ENCODE measurements at regions not wholly inside any gene's neighbourhood (a gene's known extent, or its start where the extent isn't known, plus 50 kb on each side); places are given as distances from the start of the nearest gene placed in this dataset.

GRCh38 chr11:110903378-110903777 is 191.1 kb upstream of the ARHGAP20 start:
- Histone ChIP-seq H3K9ac (ENCODE audit: low read length) (no peak overlapping the region), H3K36me3 (ENCODE audit: low read length) (no peaks in the 10 kb centered on the region), H4K20me1 (ENCODE audit: low read depth, low read length) (no peaks in the 10 kb centered on the region), H3K9me3 (ENCODE audit: insufficient read depth, low read length) (no peaks in the 10 kb centered on the region), H3K27me3 (ENCODE audit: low read length) (no peaks in the 10 kb centered on the region), H2AFZ (ENCODE audit: low read depth, low read length, severe bottlenecking) (no peak overlapping the region), H3K4me2 (ENCODE audit: low read depth, low read length, poor library complexity, severe bottlenecking) (no peak overlapping the region), H3F3A (ENCODE audit: insufficient read depth) (no peaks in the 10 kb centered on the region), H3K4me3 (ENCODE audit: insufficient read depth, low read length, poor library complexity, severe bottlenecking) (no peak overlapping the region), H3K27ac (ENCODE audit: low read depth, low read length) (no peak overlapping the region), H3K9me2 (replicated peaks; ENCODE audit: insufficient read depth, low read length) (no peaks in the 10 kb centered on the region), H3K79me2 (ENCODE audit: insufficient read depth, low read length) (no peaks in the 10 kb centered on the region)
- TF ChIP-seq CTCF (IDR thresholded peaks at IDR 0.05; ENCODE audit: insufficient read depth, low read length, poor library complexity, severe bottlenecking) (no peak), EZH2phosphoT487 (conservative IDR thresholded peaks at IDR 0.05; ENCODE audit: low read length) (no peak)

GRCh38 chr11:110901441-110901840 is 189.2 kb upstream of the ARHGAP20 start:
- no peaks in the 10 kb centered on the region for H3K79me2 ChIP-seq (ENCODE audit: insufficient read depth, low read length)

GRCh38 chr11:110900426-110900825 is 188.2 kb upstream of the ARHGAP20 start:
- H3F3A ChIP-seq (ENCODE audit: insufficient read depth), result no peaks in the 10 kb centered on the region
- no peak overlapping the region for H2AFZ ChIP-seq (ENCODE audit: low read depth, low read length, severe bottlenecking)
- no peaks in the 10 kb centered on the region for H3K79me2 ChIP-seq (ENCODE audit: insufficient read depth, low read length)
- no peaks in the 10 kb centered on the region for H4K20me1 ChIP-seq (ENCODE audit: low read depth, low read length)
- no peak overlapping the region for H3K27ac ChIP-seq (ENCODE audit: low read depth, low read length)
- H3K27me3 ChIP-seq (ENCODE audit: low read length), result no peaks in the 10 kb centered on the region
- H3K36me3 ChIP-seq (ENCODE audit: low read length), result no peaks in the 10 kb centered on the region
- H3K4me2 ChIP-seq (ENCODE audit: low read depth, low read length, poor library complexity, severe bottlenecking), result no peak overlapping the region
- no peaks in the 10 kb centered on the region for H3K9me3 ChIP-seq (ENCODE audit: insufficient read depth, low read length)
- no peaks in the 10 kb centered on the region for H3K9me2 ChIP-seq (replicated peaks; ENCODE audit: insufficient read depth, low read length)
- TF ChIP-seq EZH2phosphoT487 (conservative IDR thresholded peaks at IDR 0.05; ENCODE audit: low read length), result no peak
- no peak for TF ChIP-seq CTCF (IDR thresholded peaks at IDR 0.05; ENCODE audit: insufficient read depth, low read length, poor library complexity, severe bottlenecking)
- H3K4me3 ChIP-seq (ENCODE audit: insufficient read depth, low read length, poor library complexity, severe bottlenecking), result no peak overlapping the region
- H3K9ac ChIP-seq (ENCODE audit: low read length), result no peak overlapping the region

More at GRCh38 chr11:110901441-110901840, 189.2 kb upstream of the ARHGAP20 start:
- Histone ChIP-seq H3K9me2 (replicated peaks; ENCODE audit: insufficient read depth, low read length) (no peaks in the 10 kb centered on the region), H2AFZ (ENCODE audit: low read depth, low read length, severe bottlenecking) (no peak overlapping the region), H3K36me3 (ENCODE audit: low read length) (no peaks in the 10 kb centered on the region), H3K9me3 (ENCODE audit: insufficient read depth, low read length) (no peaks in the 10 kb centered on the region), H3F3A (ENCODE audit: insufficient read depth) (no peaks in the 10 kb centered on the region), H3K27ac (ENCODE audit: low read depth, low read length) (no peak overlapping the region), H3K4me3 (ENCODE audit: insufficient read depth, low read length, poor library complexity, severe bottlenecking) (no peak overlapping the region), H3K9ac (ENCODE audit: low read length) (no peak overlapping the region), H3K27me3 (ENCODE audit: low read length) (no peaks in the 10 kb centered on the region), H4K20me1 (ENCODE audit: low read depth, low read length) (no peaks in the 10 kb centered on the region), H3K4me2 (ENCODE audit: low read depth, low read length, poor library complexity, severe bottlenecking) (no peak overlapping the region)
- no peak for TF ChIP-seq CTCF (IDR thresholded peaks at IDR 0.05; ENCODE audit: insufficient read depth, low read length, poor library complexity, severe bottlenecking)
- TF ChIP-seq EZH2phosphoT487 (conservative IDR thresholded peaks at IDR 0.05; ENCODE audit: low read length), result no peak
